ENCODE measurements at regions not wholly inside any gene's neighbourhood (a gene's known extent, or its start where the extent isn't known, plus 50 kb on each side); places are given as distances from the start of the nearest gene placed in this dataset.

GRCh38 chr15:66879531-66880368, 177.7 kb downstream of the SMAD6 start:
- CTCF ChIA-PET = no interaction called here
- DNase-seq (ENCODE audit: extremely low spot score) = no peak
- POLR2A ChIA-PET = no interaction called here
- TF ChIP-seq PKNOX1 (IDR thresholded peaks at IDR 0.05) = no peak
- no peak for TF ChIP-seq HDGF (IDR thresholded peaks at IDR 0.05; ENCODE audit: borderline replicate concordance)
- no peak for TF ChIP-seq CTBP1 (IDR thresholded peaks at IDR 0.05; ENCODE audit: borderline replicate concordance)
- no peak for TF ChIP-seq TARDBP (IDR thresholded peaks at IDR 0.05)
- TF ChIP-seq L3MBTL2 (conservative IDR thresholded peaks at IDR 0.05) = no peak
- no peak for TF ChIP-seq FOXA1 (IDR thresholded peaks at IDR 0.05)

- POLR2A ChIA-PET = no interaction called here
These were observed 178.5 kb downstream of the SMAD6 start for GRCh38 chr15:66880380-66881155.

GRCh38 chr15:66881173-66881905, 179.3 kb downstream of the SMAD6 start:
- POLR2A ChIA-PET = no interaction called here
- TF ChIP-seq CTBP1 (IDR thresholded peaks at IDR 0.05; ENCODE audit: borderline replicate concordance) (no peak), ARNT (IDR thresholded peaks at IDR 0.05) (no peak), ELF4 (IDR thresholded peaks at IDR 0.05) (no peak), FOXA1 (IDR thresholded peaks at IDR 0.05) (no peak), TARDBP (IDR thresholded peaks at IDR 0.05) (no peak), NFRKB (IDR thresholded peaks at IDR 0.05) (no peak), FOXM1 (IDR thresholded peaks at IDR 0.05; ENCODE audit: borderline replicate concordance) (no peak)
- CTCF ChIA-PET = interaction anchor here (0.8 kb wide), 1 partner anchor 30 kb away, joined by 3 read pairs; no protein-coding TSS in a partner anchor

More at GRCh38 chr15:66880380-66881155, 178.5 kb downstream of the SMAD6 start:
- TF ChIP-seq LEF1 (IDR thresholded peaks at IDR 0.05; ENCODE audit: borderline replicate concordance) = no peak
- TF ChIP-seq TARDBP (IDR thresholded peaks at IDR 0.05) = no peak
- no peak for TF ChIP-seq ELF4 (IDR thresholded peaks at IDR 0.05)
- TF ChIP-seq HDGF (IDR thresholded peaks at IDR 0.05; ENCODE audit: borderline replicate concordance) = no peak
- TF ChIP-seq FOXA1 (IDR thresholded peaks at IDR 0.05) = no peak
- no peak for TF ChIP-seq CTBP1 (IDR thresholded peaks at IDR 0.05; ENCODE audit: borderline replicate concordance)
- no peak for TF ChIP-seq FOXK2 (IDR thresholded peaks at IDR 0.05)
- no peak for TF ChIP-seq PKNOX1 (IDR thresholded peaks at IDR 0.05)
- no peak for TF ChIP-seq SUZ12 (IDR thresholded peaks at IDR 0.05)
- no peak for TF ChIP-seq ZNF384 (IDR thresholded peaks at IDR 0.05)
- no peak for TF ChIP-seq SP1 (IDR thresholded peaks at IDR 0.05)
- no peak for TF ChIP-seq L3MBTL2 (conservative IDR thresholded peaks at IDR 0.05)
- TF ChIP-seq FOXM1 (IDR thresholded peaks at IDR 0.05; ENCODE audit: borderline replicate concordance) = no peak
- TF ChIP-seq NFRKB (IDR thresholded peaks at IDR 0.05) = no peak
- TF ChIP-seq ARNT (IDR thresholded peaks at IDR 0.05) = no peak
- TF ChIP-seq BHLHE40 (IDR thresholded peaks at IDR 0.05; ENCODE audit: borderline replicate concordance) = no peak
- peak; percentile 3 for DNase-seq (ENCODE audit: extremely low spot score)
- CTCF ChIA-PET = no interaction called here

GRCh38 chr15:66882251-66883020, 180.4 kb downstream of the SMAD6 start:
- CTCF ChIA-PET = interaction anchor here (0.8 to 1.2 kb wide), 3 partner anchors 22 to 31 kb away, joined by 3 to 5 read pairs (median 3); no protein-coding TSS in a partner anchor
- POLR2A ChIA-PET = no interaction called here
- TF ChIP-seq FOXM1 (IDR thresholded peaks at IDR 0.05; ENCODE audit: borderline replicate concordance) (no peak), PKNOX1 (IDR thresholded peaks at IDR 0.05) (no peak), TARDBP (IDR thresholded peaks at IDR 0.05) (no peak), ARNT (IDR thresholded peaks at IDR 0.05) (no peak), CTBP1 (IDR thresholded peaks at IDR 0.05; ENCODE audit: borderline replicate concordance) (no peak), BHLHE40 (IDR thresholded peaks at IDR 0.05; ENCODE audit: borderline replicate concordance) (no peak), ELF4 (IDR thresholded peaks at IDR 0.05) (no peak), SP1 (IDR thresholded peaks at IDR 0.05) (no peak), L3MBTL2 (conservative IDR thresholded peaks at IDR 0.05) (no peak)
- DNase-seq (ENCODE audit: extremely low spot score) = no peak

More at GRCh38 chr15:66881173-66881905, 179.3 kb downstream of the SMAD6 start:
- DNase-seq (ENCODE audit: extremely low spot score) = no peak
